Tibial nerve (tissue), 4 donors: ENCODE measurements at regions not wholly inside any gene's neighbourhood (a gene's known extent, or its start where the extent isn't known, plus 50 kb on each side); places are given as distances from the start of the nearest gene placed in this dataset.

ENCODE experiments used
- DNase-seq, 2 donors: peaks; one replicate each; pipeline ENCODE4 v3.0.0-alpha.2; 2019; ENCODE audit warnings: low spot score in 2 of 2
- H3K27ac ChIP-seq, 4 donors: fragments of 200-600 bp; sonication (generic) in 3 of 4; one replicate each; pipeline ENCODE4 v1.5.1; 2017 to 2019; ENCODE audit warnings: mild to moderate bottlenecking in 1 of 4
- H3K27me3 ChIP-seq, 2 donors: fragments of 200-600 bp; sonication (generic) in 1 of 2; one replicate each; pipeline versions ENCODE4 v1.5.1 to v1.6.0; 2017 to 2019
- H3K36me3 ChIP-seq, 3 donors: fragments of 200-600 bp; sonication (generic); one replicate each; pipeline ENCODE4 v1.5.1; 2018 to 2019
- H3K4me1 ChIP-seq, 4 donors: fragments of 200-600 bp; sonication (generic) in 3 of 4; one replicate each; pipeline ENCODE4 v1.5.1; 2017 to 2019
- H3K4me3 ChIP-seq, 4 donors: fragments of 200-600 bp; sonication (generic) in 3 of 4; one replicate each; pipeline ENCODE4 v1.5.1; 2017 to 2019; ENCODE audit warnings: mild to moderate bottlenecking in 1 of 4, moderate library complexity in 1 of 4
- H3K9me3 ChIP-seq, 4 donors: fragments of 200-600 bp; sonication (generic) in 3 of 4; one replicate each; pipeline ENCODE4 v1.5.1; 2017 to 2019
- EP300 ChIP-seq, 2 donors: sonication (generic); formaldehyde crosslinking; IDR thresholded peaks; one replicate each; pipeline ENCODE4 v1.6.1; 2017; ENCODE audit warnings: antibody characterized with exemption in 2 of 2, mild to moderate bottlenecking in 1 of 2
- POLR2A ChIP-seq, 2 donors: fragments of 450-650 bp; IDR thresholded peaks; one replicate each; pipeline ENCODE4 v1.6.1; 2017; ENCODE audit warnings: antibody characterized with exemption in 2 of 2, mild to moderate bottlenecking in 2 of 2, moderate library complexity in 2 of 2
- WGBS, 2 donors: methylation state at CpG; one replicate each; pipeline ENCODE4 v1.1.5; 2018; 5-methylcytosine and 5-hydroxymethylcytosine counted together
- TF ChIP-seq, protein P1 (sequence below), 5 experiments: fragments of 200-600 bp in 3 of 5; fragments of 450-650 bp in 2 of 5; sonication (generic) in 3 of 5; IDR thresholded peaks; one replicate each; pipeline ENCODE4 v1.5.1; 2016 to 2019; ENCODE audit warnings: antibody characterized with exemption in 5 of 5, mild to moderate bottlenecking in 3 of 5, moderate library complexity in 2 of 5

DNA sequence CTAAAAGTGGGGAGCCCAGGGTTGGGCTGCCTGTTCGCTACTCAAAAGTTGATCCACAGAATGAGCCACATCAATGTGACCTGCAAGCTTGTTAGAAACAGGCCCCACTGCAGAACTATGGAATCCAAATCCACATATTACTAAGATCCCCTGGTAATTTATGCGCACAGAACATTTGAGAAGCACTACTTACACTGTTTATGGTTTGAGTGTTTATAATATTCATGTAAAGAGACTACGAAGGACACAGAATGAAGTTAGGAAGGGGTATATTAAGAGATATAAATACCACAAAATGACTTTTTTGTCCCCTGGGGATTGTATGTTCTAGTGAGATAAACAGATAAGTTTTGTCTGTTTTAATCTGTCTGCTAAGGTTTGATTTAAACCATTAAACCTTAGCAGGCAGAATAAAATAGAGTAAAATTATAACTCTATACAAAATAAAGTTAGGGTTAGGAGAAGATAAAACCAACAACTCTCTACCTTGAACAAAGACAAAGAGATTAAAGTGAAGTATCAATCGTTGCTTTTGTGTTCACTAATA is 666.9 kb upstream of the SOX9 start:
- no peak for DNase-seq
- no peaks in the 10 kb centered on the region for H3K4me1 ChIP-seq
- H3K9me3 ChIP-seq, result no peaks in the 10 kb centered on the region
- no peak overlapping the region for H3K4me3 ChIP-seq
- WGBS, 2 donors, result 81 to 83% methylated on average over 4 of the region's 4 CpGs
- no peaks in the 10 kb centered on the region for H3K36me3 ChIP-seq
- no peak for TF ChIP-seq POLR2A (IDR thresholded peaks at IDR 0.05)
- TF ChIP-seq, protein P1, sequence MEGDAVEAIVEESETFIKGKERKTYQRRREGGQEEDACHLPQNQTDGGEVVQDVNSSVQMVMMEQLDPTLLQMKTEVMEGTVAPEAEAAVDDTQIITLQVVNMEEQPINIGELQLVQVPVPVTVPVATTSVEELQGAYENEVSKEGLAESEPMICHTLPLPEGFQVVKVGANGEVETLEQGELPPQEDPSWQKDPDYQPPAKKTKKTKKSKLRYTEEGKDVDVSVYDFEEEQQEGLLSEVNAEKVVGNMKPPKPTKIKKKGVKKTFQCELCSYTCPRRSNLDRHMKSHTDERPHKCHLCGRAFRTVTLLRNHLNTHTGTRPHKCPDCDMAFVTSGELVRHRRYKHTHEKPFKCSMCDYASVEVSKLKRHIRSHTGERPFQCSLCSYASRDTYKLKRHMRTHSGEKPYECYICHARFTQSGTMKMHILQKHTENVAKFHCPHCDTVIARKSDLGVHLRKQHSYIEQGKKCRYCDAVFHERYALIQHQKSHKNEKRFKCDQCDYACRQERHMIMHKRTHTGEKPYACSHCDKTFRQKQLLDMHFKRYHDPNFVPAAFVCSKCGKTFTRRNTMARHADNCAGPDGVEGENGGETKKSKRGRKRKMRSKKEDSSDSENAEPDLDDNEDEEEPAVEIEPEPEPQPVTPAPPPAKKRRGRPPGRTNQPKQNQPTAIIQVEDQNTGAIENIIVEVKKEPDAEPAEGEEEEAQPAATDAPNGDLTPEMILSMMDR (IDR thresholded peaks at IDR 0.05), result no peak
- TF ChIP-seq EP300 (IDR thresholded peaks at IDR 0.05), result no peak
- no peaks in the 10 kb centered on the region for H3K27me3 ChIP-seq
- H3K27ac ChIP-seq, result no peak overlapping the region

DNA sequence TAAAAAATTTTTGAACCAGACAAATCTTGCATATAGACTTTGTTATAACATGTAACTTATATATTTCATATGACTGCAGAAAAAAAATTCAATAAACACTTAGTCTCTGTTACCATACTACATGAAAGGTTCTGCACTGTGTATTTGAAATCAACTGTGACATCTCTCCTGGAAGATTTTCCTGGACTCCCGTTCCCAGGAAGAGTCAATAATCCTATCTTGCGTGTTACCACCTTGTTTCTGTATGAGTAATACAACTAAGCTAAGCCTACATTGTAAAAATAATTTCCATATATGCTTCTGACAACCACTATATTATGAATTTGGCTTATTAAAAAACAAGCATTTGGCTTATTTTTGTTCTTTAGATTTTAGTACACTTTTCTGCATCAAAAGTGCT is 665.6 kb upstream of the SOX9 start:
- Histone ChIP-seq H3K27ac (no peak overlapping the region), H3K36me3 (no peaks in the 10 kb centered on the region), H3K4me1 (no peaks in the 10 kb centered on the region), H3K9me3 (no peaks in the 10 kb centered on the region), H3K4me3 (no peak overlapping the region), H3K27me3 (no peaks in the 10 kb centered on the region)
- no peak for DNase-seq
- WGBS, 2 donors, result 74 to 88% methylated on average over 2 of the region's 2 CpGs
- no peak for TF ChIP-seq EP300 (IDR thresholded peaks at IDR 0.05)
- TF ChIP-seq, protein P1 (IDR thresholded peaks at IDR 0.05), result no peak
- TF ChIP-seq POLR2A (IDR thresholded peaks at IDR 0.05), result no peak

DNA sequence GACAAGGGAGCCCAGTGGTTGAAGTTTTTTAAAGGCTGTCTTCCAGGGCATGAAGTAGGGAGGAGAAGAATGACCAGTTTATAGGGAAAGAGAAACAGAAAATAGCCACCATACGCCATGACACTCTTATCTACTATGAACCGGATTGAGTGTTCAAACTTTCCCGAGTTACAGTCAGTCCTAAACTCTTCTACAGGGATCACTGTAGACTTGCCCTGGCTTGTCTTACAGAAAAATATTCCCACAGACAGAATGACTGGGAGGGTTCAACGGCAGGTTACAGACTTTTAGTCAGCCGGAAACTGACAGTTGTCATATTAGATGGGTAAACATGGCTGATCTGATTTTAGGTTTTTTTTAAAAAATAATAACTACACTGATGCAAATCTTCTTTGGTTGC is 662.5 kb upstream of the SOX9 start:
- WGBS, 2 donors, result 84% methylated on average over 5 of the region's 5 CpGs
- TF ChIP-seq, protein P1 (IDR thresholded peaks at IDR 0.05), result no peak
- TF ChIP-seq EP300 (IDR thresholded peaks at IDR 0.05) (no peak), POLR2A (IDR thresholded peaks at IDR 0.05) (no peak)
- H3K27me3 ChIP-seq, result no peaks in the 10 kb centered on the region
- no peaks in the 10 kb centered on the region for H3K9me3 ChIP-seq
- DNase-seq, result no peak
- H3K36me3 ChIP-seq, result no peaks in the 10 kb centered on the region
- H3K27ac ChIP-seq, result no peak overlapping the region
- no peak overlapping the region for H3K4me3 ChIP-seq
- H3K4me1 ChIP-seq, result no peaks in the 10 kb centered on the region

DNA sequence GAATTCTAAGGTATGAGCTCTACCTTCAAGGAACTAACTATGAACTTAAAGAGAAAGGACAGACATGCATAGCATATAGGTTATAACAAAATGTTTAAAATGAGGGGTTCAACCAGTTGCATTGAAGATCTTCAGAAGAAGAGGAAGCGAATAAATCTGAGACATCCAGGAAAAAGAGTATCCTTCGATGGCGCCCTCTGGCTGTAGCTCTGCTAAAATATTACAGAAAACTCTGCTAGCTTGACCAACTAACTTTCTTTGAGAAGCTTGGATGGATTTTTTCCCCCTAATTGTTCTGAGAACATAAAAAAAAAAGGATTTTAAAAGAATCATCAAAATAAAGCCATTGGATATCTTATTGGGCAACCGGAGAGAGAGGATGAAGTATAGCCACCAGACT is 659.9 kb upstream of the SOX9 start:
- DNase-seq, result peak in 1 of 2 donors; percentile 26
- H3K4me1 ChIP-seq, result no peaks in the 10 kb centered on the region

DNA sequence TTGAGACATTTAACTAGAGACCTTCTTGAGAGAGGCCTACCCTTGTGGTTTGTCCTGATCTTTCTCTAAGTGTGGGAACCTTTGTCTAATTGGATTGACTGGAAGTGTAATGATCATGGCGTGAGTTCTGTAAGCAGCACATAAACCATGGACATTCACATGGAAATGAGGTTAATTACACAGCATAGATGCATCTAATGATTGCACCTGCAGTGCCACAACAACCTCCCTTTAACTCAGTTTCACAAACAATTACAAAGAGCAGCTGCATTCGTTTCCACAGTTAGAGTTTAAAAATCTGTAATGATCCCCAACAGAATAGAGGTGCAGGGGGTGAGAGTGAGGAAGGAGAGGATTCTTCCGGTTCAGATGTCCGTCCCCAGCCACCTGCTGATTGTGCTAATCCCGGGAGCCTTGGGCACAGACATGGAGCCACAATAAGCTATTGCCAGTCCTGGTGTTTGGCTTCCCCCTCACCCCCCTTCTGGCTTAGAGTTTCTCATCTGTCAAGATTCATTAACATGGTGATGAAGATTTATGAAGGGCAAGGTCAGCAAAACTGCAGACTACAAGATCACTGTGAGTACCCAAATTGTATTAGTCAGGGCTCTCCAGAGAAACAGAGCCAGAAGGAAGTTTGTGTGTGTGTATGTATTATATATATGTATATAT is 659.2 kb upstream of the SOX9 start:
- TF ChIP-seq, protein P1 (IDR thresholded peaks at IDR 0.05), result no peak
- TF ChIP-seq POLR2A (IDR thresholded peaks at IDR 0.05) (no peak), EP300 (IDR thresholded peaks at IDR 0.05) (no peak)
- no peaks in the 10 kb centered on the region for H3K9me3 ChIP-seq
- no peak overlapping the region for H3K27ac ChIP-seq
- no peaks in the 10 kb centered on the region for H3K4me1 ChIP-seq
- no peaks in the 10 kb centered on the region for H3K27me3 ChIP-seq
- 71 to 79% methylated on average over 5 of the region's 5 CpGs for WGBS, 2 donors
- no peak overlapping the region for H3K4me3 ChIP-seq
- H3K36me3 ChIP-seq, result no peaks in the 10 kb centered on the region
- DNase-seq, result no peak

More for the DNA sequence above, 659.9 kb upstream of the SOX9 start:
- Histone ChIP-seq H3K4me3 (no peak overlapping the region), H3K27me3 (no peaks in the 10 kb centered on the region), H3K36me3 (no peaks in the 10 kb centered on the region), H3K9me3 (no peaks in the 10 kb centered on the region), H3K27ac (no peak overlapping the region)
- WGBS, 2 donors, result 81 to 83% methylated on average over 4 of the region's 4 CpGs
- TF ChIP-seq EP300 (IDR thresholded peaks at IDR 0.05), result no peak
- TF ChIP-seq, protein P1 (IDR thresholded peaks at IDR 0.05), result peak in 2 of 5 experiments; percentile 10 to 24
